K562 (cell line): ENCODE measurements at regions not wholly inside any gene's neighbourhood (a gene's known extent, or its start where the extent isn't known, plus 50 kb on each side); places are given as distances from the start of the nearest gene placed in this dataset.

Experiments
- ATAC-seq: fragments of 200-7000 bp; cut with Tn5 transposase; 3 replicates; pipeline ENCODE4 v1.9.1; 2020; ENCODE audit warnings: moderate library complexity
- BruUV-seq: library from RNA; stranded (reverse); fragments of 400-500 nt; replicated peaks from 2 replicates; lab custom pipeline; 2021; lab: Mats Ljungman, UMichigan
- CTCF ChIA-PET: fragments of 300-600 bp; formaldehyde crosslinking; extraction: SDS; loops from one replicate; lab custom pipeline; 2021; ENCODE audit warnings: low intra/inter-chr PET ratio; lab: Yijun Ruan, JAX
- POLR2A ChIA-PET: fragments of 300-600, 350-650 bp; sonication (Branson Sonifier 250); formaldehyde crosslinking; extraction: SDS; loops from one replicate; lab custom pipeline; 2021; ENCODE audit warnings: antibody characterized with exemption, inconsistent platforms; lab: Yijun Ruan, JAX
- DNase-seq, 4 experiments: peaks; one replicate each; pipeline versions ENCODE4 v3.0.0 to v3.0.0-alpha.2; 2011 to 2018; ENCODE audit warnings: low spot score in 3 of 4, mixed read lengths in 3 of 4; ENCODE audit errors: extremely low read depth in 1 of 4
- FAIRE-seq: peaks from 2 replicates; lab custom pipeline; 2011; peaks lifted over from hg19 to GRCh38; lab: Jason Lieb, UNC
- H2AFZ ChIP-seq: 2 replicates; pipeline ENCODE4 v1.6.0; 2011; ENCODE audit warnings: low read depth, low read length, control low read depth, inconsistent platforms
- H3K27ac ChIP-seq: fragments of 200-600 bp; 3 replicates; pipeline ENCODE4 v1.8.0; 2011; ENCODE audit warnings: low read depth, mild to moderate bottlenecking, control low read depth, inconsistent platforms, low read length, moderate library complexity, mixed read lengths; ENCODE audit errors: extremely low read depth
- H3K27me3 ChIP-seq, 2 experiments: fragments of 300-600 bp in 1 of 2; 2 replicates in 1 of 2; 3 replicates in 1 of 2; pipeline versions ENCODE4 v1.6.0 to v1.8.0; 2011; ENCODE audit warnings: inconsistent platforms in 2 of 2, low read length in 2 of 2, mild to moderate bottlenecking in 1 of 2, mixed read lengths in 1 of 2, moderate library complexity in 1 of 2; ENCODE audit not compliant: control insufficient read depth in 2 of 2, insufficient read depth in 2 of 2
- H3K36me3 ChIP-seq: fragments of 300-600 bp; 3 replicates; pipeline ENCODE4 v1.8.0; 2011; ENCODE audit warnings: mild to moderate bottlenecking, low read length, inconsistent platforms; ENCODE audit not compliant: control insufficient read depth, insufficient read depth
- H3K4me1 ChIP-seq, 2 experiments: fragments of 200-600 bp in 1 of 2; replicated peaks in 1 of 2; 2 replicates in 1 of 2; 3 replicates in 1 of 2; pipeline versions ENCODE4 v1.5.1 to v1.8.0; 2011; ENCODE audit warnings: inconsistent platforms in 2 of 2, low read length in 2 of 2, mild to moderate bottlenecking in 1 of 2, mixed read lengths in 1 of 2, moderate library complexity in 1 of 2; ENCODE audit not compliant: control insufficient read depth in 2 of 2, insufficient read depth in 2 of 2
- H3K4me2 ChIP-seq: 2 replicates; pipeline ENCODE4 v1.6.1; 2011; ENCODE audit warnings: low read length, control low read depth, inconsistent platforms, mixed read lengths; ENCODE audit not compliant: insufficient read depth
- H3K4me3 ChIP-seq: fragments of 200-600 bp; sonication (generic), shearing (Covaris generic); 2 replicates; pipeline ENCODE4 v1.5.1; 2016; ENCODE audit warnings: control low read depth, inconsistent platforms
- H3K79me2 ChIP-seq: fragments of 200-600 bp; 3 replicates; pipeline ENCODE4 v1.8.0; 2011; ENCODE audit warnings: low read length, inconsistent platforms; ENCODE audit not compliant: control insufficient read depth, insufficient read depth
- H3K9ac ChIP-seq, 2 experiments: 2 replicates each; pipeline versions ENCODE4 v1.6.0 to v1.6.1; 2011; ENCODE audit warnings: low read depth in 2 of 2, low read length in 2 of 2, control low read depth in 1 of 2, inconsistent platforms in 1 of 2, mild to moderate bottlenecking in 1 of 2, mixed read lengths in 1 of 2; ENCODE audit not compliant: insufficient read depth in 1 of 2
- H3K9me1 ChIP-seq: one replicate; pipeline ENCODE4 v1.6.0; 2011; ENCODE audit warnings: inconsistent platforms, mild to moderate bottlenecking, low read length, moderate library complexity; ENCODE audit not compliant: control insufficient read depth, insufficient read depth
- H3K9me3 ChIP-seq: replicated peaks from 2 replicates; pipeline ENCODE4 v1.5.1; 2011; ENCODE audit warnings: low read depth, low read length, inconsistent platforms; ENCODE audit not compliant: control insufficient read depth, insufficient read depth
- H4K20me1 ChIP-seq: replicated peaks from 2 replicates; pipeline ENCODE4 v1.6.1; 2011; ENCODE audit warnings: low read length, inconsistent platforms, mixed read lengths; ENCODE audit not compliant: control insufficient read depth, insufficient read depth
- BRF1 ChIP-seq: IDR thresholded peaks from 3 replicates; pipeline ENCODE4 v1.6.1; 2011; ENCODE audit warnings: borderline replicate concordance, mild to moderate bottlenecking; ENCODE audit not compliant: insufficient read length; ENCODE audit errors: extremely low read depth
- CBX3 ChIP-seq, 2 experiments: IDR thresholded peaks; 1 replicate in 1 of 2; 2 replicates in 1 of 2; pipeline ENCODE4 v1.6.1; 2012; ENCODE audit warnings: inconsistent platforms in 2 of 2, low read length in 2 of 2, borderline replicate concordance in 1 of 2, control low read depth in 1 of 2
- COPS2 ChIP-seq: fragments of 450-650 bp; conservative IDR thresholded peaks from 2 replicates; pipeline ENCODE4 v1.6.1; 2016; ENCODE audit warnings: mild to moderate bottlenecking, moderate library complexity
- FUS ChIP-seq: fragments of 200-400 bp; formaldehyde crosslinking; optimal IDR thresholded peaks from 2 replicates; pipeline ENCODE3; 2017; ENCODE audit warnings: low read depth, low read length
- GABPA ChIP-seq: fragments of 200-800 bp; sonication (Bioruptor generic); conservative IDR thresholded peaks from 2 replicates; pipeline ENCODE4 v1.6.1; 2016; ENCODE audit warnings: low read depth, missing genetic modification characterization, missing compliant biosample characterization
- GATA2 ChIP-seq: sonication (generic); formaldehyde crosslinking; IDR thresholded peaks from 2 replicates; pipeline ENCODE4 v1.4.0; 2020; ENCODE audit warnings: mild to moderate bottlenecking, missing genetic modification reagents
- MEF2A ChIP-seq: IDR thresholded peaks from 2 replicates; pipeline ENCODE4 v1.6.1; 2011; ENCODE audit warnings: low read depth, mild to moderate bottlenecking, low read length, moderate library complexity; ENCODE audit not compliant: control insufficient read depth
- MTF1 ChIP-seq: fragments of 250-450 bp; sonication (Bioruptor Pico); IDR thresholded peaks from 2 replicates; pipeline ENCODE4 v1.9.0; 2021; ENCODE audit warnings: moderate library complexity, mild to moderate bottlenecking, inconsistent platforms, borderline replicate concordance
- RBM39 ChIP-seq: fragments of 200-400 bp; formaldehyde crosslinking; optimal IDR thresholded peaks from 2 replicates; pipeline ENCODE3; 2018; ENCODE audit warnings: low read depth, low read length
- TEAD2 ChIP-seq: fragments of 450-650 bp; IDR thresholded peaks from 2 replicates; pipeline ENCODE4 v1.6.1; 2016; ENCODE audit warnings: missing genetic modification characterization, control low read depth, missing compliant biosample characterization
- ZNF217 ChIP-seq: sonication (generic); formaldehyde crosslinking; IDR thresholded peaks from 2 replicates; pipeline ENCODE4 v1.8.0; 2022; ENCODE audit warnings: mild to moderate bottlenecking, missing genetic modification reagents
- ZNF274 ChIP-seq: IDR thresholded peaks from 2 replicates; pipeline ENCODE4 v1.6.1; 2011; ENCODE audit warnings: low read depth, mild to moderate bottlenecking, low read length, moderate library complexity, borderline replicate concordance
- ZNF436 ChIP-seq: fragments of 250-450, 450-650 bp; sonication (Bioruptor Pico); formaldehyde crosslinking; IDR thresholded peaks from 2 replicates; pipeline ENCODE4 v1.7.0; 2020; ENCODE audit warnings: mild to moderate bottlenecking
- in situ Hi-C: fragments of 300-500 bp; cut with MboI; formaldehyde crosslinking; loops from 4 replicates; pipeline ENCODE4 v1.15.0; 2018; ENCODE audit warnings: inconsistent platforms, mixed read lengths
- intact Hi-C: fragments of 100-400 bp; cut with micrococcal nuclease; formaldehyde crosslinking; loops from 2 replicates; pipeline ENCODE4 v1.14.2; 2022
- TF ChIP-seq, protein P1 (sequence below): fragments of 450-650 bp; IDR thresholded peaks from one replicate; pipeline ENCODE4 v1.6.1; 2018; ENCODE audit warnings: mild to moderate bottlenecking, moderate library complexity; ENCODE audit not compliant: partially characterized antibody
- TF ChIP-seq, protein P2 (sequence below): fragments of 450-650 bp; IDR thresholded peaks from 2 replicates; pipeline ENCODE4 v1.6.1; 2016; ENCODE audit warnings: missing biosample characterization, missing genetic modification characterization
- TF ChIP-seq, protein P3 (sequence below): fragments of 200-800 bp; sonication (Bioruptor generic); IDR thresholded peaks from 2 replicates; pipeline ENCODE4 v1.6.1; 2017; ENCODE audit warnings: missing genetic modification characterization, missing compliant biosample characterization

DNA sequence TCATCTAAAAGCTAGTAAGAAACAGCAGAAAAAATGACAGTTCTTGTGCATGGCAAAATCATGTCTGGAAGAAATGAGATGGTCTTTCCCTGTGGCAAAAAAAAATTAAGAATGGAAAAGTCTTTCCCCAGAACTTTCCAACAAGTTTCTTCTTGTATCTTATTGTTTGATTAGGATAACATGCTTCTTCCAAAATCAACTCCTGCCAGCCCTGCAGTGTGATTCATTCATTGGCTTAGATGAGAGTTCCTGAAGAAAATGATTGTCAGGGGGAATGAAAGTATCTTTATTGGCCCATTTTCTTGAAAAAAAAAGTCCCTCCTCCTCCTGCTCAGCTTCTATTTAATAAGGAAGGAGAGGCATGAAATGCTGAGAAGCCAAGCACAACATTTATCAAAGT, 407.7 kb downstream of the ARAP2 start:
- BruUV-seq, result no TSS peak
- Histone ChIP-seq H3K4me3 (no peak overlapping the region), H3K27ac (no peak overlapping the region), H3K9me3 (no peaks in the 10 kb centered on the region), H4K20me1 (no peaks in the 10 kb centered on the region), H3K9me1 (no peaks in the 10 kb centered on the region), H3K9ac (no peak overlapping the region), H3K27me3 (no peaks in the 10 kb centered on the region), H3K79me2 (no peaks in the 10 kb centered on the region), H3K4me2 (no peak overlapping the region), H3K36me3 (no peaks in the 10 kb centered on the region), H2AFZ (no peak overlapping the region), H3K4me1 (no peaks in the 10 kb centered on the region)
- no peak for ATAC-seq
- ChIA-PET POLR2A (no interaction called here), CTCF (no interaction called here)
- DNase-seq, result no peak
- in situ Hi-C loops (no loop called here), intact Hi-C loops (no loop called here)
- TF ChIP-seq GATA2 (CRISPR knock-in tag), result no peak
- TF ChIP-seq RBM39, result no peak
- TF ChIP-seq, protein P1, sequence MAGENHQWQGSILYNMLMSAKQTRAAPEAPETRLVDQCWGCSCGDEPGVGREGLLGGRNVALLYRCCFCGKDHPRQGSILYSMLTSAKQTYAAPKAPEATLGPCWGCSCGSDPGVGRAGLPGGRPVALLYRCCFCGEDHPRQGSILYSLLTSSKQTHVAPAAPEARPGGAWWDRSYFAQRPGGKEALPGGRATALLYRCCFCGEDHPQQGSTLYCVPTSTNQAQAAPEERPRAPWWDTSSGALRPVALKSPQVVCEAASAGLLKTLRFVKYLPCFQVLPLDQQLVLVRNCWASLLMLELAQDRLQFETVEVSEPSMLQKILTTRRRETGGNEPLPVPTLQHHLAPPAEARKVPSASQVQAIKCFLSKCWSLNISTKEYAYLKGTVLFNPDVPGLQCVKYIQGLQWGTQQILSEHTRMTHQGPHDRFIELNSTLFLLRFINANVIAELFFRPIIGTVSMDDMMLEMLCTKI, result no peak
- TF ChIP-seq GABPA (tag), result no peak
- TF ChIP-seq MEF2A, result no peak
- no peak for TF ChIP-seq ZNF436 (CRISPR knock-in tag)
- TF ChIP-seq, protein P2, sequence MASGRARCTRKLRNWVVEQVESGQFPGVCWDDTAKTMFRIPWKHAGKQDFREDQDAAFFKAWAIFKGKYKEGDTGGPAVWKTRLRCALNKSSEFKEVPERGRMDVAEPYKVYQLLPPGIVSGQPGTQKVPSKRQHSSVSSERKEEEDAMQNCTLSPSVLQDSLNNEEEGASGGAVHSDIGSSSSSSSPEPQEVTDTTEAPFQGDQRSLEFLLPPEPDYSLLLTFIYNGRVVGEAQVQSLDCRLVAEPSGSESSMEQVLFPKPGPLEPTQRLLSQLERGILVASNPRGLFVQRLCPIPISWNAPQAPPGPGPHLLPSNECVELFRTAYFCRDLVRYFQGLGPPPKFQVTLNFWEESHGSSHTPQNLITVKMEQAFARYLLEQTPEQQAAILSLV (tag), result no peak
- TF ChIP-seq, protein P3, sequence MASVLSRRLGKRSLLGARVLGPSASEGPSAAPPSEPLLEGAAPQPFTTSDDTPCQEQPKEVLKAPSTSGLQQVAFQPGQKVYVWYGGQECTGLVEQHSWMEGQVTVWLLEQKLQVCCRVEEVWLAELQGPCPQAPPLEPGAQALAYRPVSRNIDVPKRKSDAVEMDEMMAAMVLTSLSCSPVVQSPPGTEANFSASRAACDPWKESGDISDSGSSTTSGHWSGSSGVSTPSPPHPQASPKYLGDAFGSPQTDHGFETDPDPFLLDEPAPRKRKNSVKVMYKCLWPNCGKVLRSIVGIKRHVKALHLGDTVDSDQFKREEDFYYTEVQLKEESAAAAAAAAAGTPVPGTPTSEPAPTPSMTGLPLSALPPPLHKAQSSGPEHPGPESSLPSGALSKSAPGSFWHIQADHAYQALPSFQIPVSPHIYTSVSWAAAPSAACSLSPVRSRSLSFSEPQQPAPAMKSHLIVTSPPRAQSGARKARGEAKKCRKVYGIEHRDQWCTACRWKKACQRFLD (CRISPR knock-in tag), result no peak
- no peak for TF ChIP-seq COPS2
- no peak for TF ChIP-seq BRF1
- TF ChIP-seq ZNF217 (CRISPR knock-in tag), result no peak
- no peak for TF ChIP-seq CBX3 (IDR thresholded peaks at IDR 0.05; ENCODE audit: borderline replicate concordance in 1 of 2, low read length in 2 of 2)
- no peak for TF ChIP-seq ZNF274
- TF ChIP-seq FUS, result no peak
- TF ChIP-seq MTF1 (CRISPR knock-in tag), result no peak
- no peak for TF ChIP-seq TEAD2 (tag)
- no peak for FAIRE-seq
